Mucosa of gallbladder (tissue), 1 donor: ENCODE measurements at regions not wholly inside any gene's neighbourhood (a gene's known extent, or its start where the extent isn't known, plus 50 kb on each side); places are given as distances from the start of the nearest gene placed in this dataset.
A peak's percentile ranks its signal among the peaks of the same experiment; 100 is the strongest.
"Not testable (repeated sequence)": the region's sequence is repeated elsewhere in the genome, so short reads cannot be mapped to it uniquely, and the experiment has no call there.

Experiments
- DNase-seq: peaks from one replicate; pipeline ENCODE4 v3.0.0-alpha.2; 2020; ENCODE audit warnings: low spot score
- donor health status: DM: no; HTN: no; CAD: no.

- no peak for DNase-seq
Measured at GRCh38 chrX:130467936-130468335, 66.1 kb downstream of the RBMX2 start.

DNA sequence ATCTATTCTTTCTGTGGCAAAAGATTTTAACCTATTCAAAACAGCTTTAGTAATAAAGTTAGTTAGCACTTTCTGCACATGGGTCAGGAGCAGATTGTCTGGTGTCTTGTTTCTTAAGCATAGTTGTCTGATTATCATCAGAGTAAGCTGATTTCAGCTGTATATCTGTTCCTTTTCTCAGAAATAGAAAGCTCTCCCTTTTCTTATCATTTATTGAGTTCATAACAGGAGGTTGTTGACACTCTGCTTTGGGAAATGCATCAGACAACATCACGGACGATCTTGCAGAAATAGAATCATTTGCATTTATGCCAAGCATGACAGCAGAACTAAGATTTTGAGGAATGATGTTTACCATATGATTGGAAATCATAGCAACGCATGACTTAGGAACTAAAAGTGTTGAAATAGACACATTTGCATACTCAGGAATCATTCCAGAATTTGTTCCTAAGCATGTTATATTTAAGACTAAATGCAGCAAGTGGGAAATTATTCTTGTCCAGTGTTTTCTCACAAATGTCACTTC, 66.7 kb downstream of the RBMX2 start:
- no peak for DNase-seq

DNA sequence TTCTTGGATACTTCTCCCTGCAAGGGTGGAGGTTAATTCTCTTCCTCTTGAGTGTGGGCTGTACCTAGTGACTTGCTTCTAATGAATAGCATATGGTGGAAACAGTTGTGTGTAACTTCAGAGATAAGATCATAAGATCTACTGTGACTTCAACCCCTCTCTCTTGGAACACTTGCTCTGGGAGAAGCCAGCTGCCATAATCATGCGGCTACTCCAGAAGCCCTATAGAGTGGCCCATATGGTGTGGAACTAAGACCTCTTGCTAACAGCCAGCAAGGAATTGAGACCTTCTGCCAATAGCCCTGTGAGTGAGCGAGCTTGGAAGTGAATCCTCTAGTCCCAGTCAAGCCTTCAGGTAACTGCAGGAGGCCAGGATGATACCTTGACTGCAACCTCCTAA, 81.1 kb downstream of the RBMX2 start:
- no peak for DNase-seq

DNA sequence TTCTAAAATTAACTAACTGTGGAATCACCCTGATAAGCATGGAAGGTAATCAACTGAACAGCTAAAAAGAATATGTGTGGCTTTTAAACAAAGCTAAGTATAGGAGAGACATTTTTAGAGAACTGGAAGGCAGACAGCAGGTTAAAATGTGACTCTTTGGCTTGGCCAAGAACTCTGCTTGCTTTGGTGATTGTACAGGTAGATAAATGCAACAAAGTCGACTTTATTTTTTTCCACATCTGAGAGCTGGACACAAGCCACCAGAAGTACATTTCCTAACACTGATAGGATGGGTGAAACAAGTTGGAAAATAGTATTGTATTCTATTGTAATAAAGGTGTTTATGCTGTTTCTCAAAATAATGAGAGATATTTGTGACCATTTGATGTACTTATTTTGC, 84.1 kb downstream of the RBMX2 start:
- DNase-seq = no peak

DNA sequence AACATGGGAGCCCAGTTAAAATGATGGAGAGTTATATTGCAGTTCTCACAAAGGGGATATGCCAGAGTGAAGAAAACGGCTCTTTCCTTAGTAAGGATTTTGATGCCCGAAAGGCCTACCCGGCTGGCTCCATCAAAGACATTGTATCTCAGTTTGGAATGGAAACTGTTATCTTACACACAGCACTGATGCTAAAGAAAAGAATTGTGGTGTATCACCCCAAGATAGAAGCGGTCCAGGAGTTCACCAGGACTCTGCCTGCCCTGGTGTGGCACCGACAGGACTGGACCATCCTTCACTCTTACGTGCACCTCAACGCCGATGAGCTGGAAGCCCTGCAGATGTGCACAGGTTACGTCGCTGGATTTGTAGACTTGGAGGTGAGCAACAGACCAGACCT, 93.7 kb downstream of the RBMX2 start:
- DNase-seq = not testable (repeated sequence)

DNA sequence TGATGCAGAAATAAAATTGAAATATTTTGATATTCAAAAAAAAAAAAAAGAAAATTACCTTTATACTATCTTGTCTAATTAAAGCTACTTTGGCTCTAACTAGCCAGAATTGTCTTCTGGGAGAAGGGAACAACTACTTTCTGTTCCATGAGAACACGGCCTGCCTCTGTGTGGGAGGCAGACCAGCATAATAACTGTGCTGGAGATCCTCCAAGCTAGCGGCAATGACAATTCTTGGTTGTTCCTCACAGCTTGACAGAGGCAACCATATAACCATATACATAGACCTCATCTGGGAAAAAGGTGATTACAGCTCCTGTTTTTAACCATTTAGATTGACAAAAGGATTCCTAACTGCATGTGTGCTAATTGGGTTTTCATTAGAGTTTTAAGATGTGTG, 95.7 kb downstream of the RBMX2 start:
- no peak for DNase-seq

DNA sequence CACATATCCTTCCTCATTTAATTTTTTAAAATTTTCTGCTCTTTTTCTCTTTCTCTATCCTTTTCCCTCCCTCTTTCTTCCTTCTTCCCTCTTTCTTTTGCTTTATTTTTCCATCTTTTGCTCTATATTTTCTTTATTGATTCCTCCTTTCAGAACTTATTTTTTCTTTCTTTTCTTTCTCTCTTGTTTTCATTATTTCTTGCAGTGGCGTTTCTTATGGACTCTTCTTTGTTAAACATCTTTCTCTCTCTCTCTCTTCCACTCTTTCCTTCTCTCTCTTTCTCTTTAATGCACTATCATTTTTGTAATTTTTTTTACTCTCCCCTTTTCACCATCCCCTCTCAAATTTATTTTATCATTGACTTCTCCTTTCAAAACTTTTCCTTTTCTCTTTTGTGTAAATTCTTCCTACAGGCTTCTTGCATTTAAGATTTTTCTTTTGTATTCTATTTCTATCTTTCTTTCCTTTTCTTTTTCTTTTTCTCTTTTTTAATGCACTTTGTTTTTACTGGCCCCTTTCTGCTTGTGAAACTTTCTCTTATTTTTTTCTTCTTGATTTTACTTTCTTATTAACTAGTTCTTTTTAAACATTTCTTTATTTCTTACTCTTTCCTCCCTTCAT, 97.0 kb downstream of the RBMX2 start:
- no peak for DNase-seq

- DNase-seq = no peak
Measured at GRCh38 chrX:130502016-130502570, 100.3 kb downstream of the RBMX2 start.

GRCh38 chrX:130504019-130504418, 102.2 kb downstream of the RBMX2 start:
- no peak for DNase-seq

DNA sequence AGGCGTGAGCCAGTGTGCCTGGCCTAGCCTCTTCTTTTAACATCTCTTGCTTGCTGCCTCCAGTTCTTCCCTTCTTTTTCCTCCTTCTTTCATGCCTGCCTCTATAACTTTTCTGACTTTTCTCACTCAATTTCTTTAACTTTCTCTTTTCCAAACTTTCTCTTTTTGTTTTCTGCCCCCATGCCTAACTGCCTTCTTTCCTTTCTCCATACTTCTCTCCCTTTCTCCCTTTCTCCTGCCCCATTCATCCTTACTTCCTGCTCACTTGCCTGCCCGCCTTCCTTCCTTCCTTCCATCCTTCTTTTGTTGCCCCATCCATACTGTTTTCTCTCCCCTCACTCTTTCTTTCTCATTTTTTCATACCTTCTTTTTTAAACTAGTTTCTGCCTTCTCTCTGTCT, 105.2 kb downstream of the RBMX2 start:
- no peak for DNase-seq

- not testable (repeated sequence) for DNase-seq
Measured at GRCh38 chrX:130512534-130512933, 110.7 kb downstream of the RBMX2 start.

DNA sequence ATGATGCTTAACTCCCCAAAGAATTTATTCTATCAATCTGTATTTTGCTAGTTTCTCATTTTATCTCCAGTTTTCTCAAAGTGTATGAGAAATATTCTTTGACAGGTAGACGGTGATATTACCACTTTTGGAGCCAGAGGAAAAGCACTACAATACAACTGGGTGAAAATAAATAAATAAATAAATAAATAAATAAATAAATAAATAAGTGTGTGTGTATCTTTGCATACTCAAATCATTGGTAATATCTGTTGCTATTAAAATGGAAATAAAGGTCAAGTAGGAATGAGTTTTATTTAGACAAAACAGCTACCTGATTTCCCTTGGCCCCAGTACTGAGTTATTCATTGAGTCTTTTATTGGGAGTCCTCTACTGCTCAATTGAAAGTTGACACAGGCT, 114.3 kb downstream of the RBMX2 start:
- no peak for DNase-seq

DNA sequence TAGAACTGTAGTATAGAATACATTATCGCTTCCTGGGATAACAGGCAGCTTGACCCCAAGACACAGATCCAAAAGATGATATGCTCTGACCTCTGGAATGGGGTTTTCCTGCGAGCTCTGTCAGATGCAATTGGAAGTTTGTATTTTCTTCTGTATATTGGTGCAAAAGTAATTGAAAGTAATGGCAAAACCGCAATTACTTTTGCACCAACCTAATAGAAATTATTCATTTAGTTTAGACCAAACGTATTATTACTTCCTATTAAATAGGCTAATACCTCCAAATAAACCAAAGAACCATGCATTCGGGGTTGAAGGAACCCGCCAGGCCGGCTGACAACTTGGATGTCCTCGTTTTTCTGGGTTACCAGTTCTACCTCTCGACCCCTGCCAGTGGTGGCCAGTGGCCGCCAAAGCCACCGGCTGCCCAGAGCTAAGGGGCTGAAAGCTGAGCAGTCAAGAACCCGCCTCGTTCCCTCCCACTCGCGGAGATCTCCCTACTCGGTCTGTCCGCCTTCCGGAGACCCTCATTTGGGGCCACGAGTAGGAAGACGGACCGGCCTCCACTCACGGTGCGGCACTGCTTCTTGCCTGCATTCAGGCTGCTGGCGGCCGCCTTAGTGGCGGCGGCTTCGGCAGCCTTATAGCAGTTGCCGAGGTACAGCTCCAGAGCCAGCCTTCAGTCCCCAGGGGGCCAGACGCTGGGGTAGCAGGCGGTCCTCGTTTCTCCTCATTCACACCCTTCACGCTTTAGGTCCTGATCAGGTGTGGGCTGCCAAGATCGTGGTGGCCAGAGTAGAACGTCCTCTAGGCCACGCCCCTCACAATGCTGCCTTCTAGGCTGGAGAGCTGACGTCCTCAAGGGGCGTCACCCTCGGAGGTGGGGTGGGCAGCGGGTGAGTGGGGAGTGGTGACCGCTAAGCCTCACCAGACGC, 121.9 kb downstream of the RBMX2 start:
- no peak for DNase-seq

DNA sequence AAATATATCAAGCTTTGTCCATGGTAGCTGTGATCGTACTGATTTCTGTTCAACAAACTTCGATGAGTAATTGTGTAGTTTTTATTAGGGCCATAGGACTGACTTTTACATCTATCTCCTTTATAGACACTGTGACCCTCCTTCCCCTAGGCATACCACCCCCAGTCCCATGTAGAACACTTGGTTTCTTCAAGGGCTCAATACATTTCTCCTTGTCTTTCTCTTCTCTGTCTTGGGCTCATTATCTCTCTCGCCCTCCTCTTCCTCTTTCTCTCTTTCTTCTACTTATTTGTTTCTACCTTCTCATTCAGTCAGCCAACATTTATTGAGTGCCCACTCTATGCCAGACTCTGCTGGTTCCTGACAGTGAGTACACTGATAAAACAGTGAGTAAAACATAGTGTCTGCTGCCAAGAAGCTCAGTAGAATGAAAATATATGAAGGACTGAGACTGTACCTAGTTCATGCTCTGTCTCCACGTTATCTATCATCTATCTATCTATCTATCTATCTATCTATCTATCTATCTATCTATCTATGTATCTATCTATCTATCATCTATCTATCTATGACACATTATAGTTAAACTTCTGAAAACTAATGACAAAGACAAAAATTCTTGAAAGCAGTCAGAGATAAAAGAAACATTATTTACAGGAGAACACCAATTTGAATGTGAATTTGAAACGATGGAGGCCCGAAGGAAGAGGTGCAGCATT, 122.8 kb downstream of the RBMX2 start:
- DNase-seq = no peak

DNA sequence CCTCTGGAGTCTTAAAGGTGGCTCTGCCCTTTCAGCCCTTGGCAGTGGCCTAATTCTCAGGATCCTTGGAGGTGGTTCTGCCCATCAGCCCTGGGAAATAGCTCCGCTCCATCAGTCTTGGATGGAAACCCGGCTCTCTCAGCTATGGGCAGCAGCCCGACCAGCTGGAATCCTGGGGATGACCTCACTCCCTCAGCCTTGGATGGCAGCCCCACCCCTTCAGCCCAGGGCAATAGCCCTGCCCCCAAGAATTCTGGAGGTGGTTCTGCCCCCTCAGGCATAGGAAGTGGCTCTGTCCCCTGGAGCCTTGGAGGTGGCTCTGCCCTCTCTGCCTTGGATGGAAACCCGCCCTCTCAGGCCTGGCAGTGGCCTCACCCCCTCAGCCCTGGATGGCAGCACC, 127.7 kb downstream of the RBMX2 start:
- DNase-seq = no peak

DNA sequence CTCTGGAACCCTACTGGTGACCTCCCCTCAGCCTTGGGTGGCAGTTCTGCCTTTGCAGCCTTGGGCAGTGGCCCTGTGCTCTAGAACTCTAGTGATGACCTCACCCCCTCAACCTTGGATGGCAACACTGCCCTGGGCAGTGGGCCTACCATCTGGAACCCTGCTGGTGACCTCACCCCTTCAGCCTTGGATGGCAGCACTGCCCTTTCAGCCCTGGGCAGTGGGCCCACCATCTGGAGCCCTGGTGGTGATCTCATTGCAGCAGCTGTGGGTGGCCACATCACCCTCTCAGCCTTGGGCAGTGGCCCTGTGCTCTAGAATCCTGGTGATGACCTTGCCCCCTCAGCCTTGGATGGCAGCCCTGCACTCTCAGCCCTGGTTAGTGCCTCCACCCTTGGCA, 129.3 kb downstream of the RBMX2 start:
- DNase-seq = no peak

- DNase-seq = peak; percentile 36
Measured at GRCh38 chrX:130539721-130540321, 138.0 kb downstream of the RBMX2 start.

- no peak for DNase-seq
Measured at GRCh38 chrX:130543603-130544325, 142.0 kb downstream of the RBMX2 start.

GRCh38 chrX:130545796-130546195, 144.0 kb downstream of the RBMX2 start:
- DNase-seq = no peak

DNA sequence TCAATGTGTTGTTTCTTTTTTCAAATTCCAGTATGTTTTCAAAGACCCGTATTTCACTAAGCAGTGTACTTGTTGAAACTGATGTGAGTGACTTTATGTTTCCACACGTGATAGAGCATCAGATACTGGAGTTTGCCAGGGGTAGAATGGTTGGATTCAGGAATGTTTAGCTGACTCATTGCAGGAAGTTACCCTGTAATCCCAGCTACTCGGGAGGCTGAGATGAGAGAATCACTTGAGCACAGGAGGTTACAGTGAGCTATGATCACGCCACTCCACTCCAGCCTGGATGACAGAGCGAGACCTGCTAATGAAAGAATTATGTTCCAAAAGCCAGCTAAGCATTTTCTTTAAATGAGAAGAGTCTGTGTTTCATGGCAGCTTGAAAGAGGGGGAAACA, 147.6 kb downstream of the RBMX2 start:
- not testable (repeated sequence) for DNase-seq

- DNase-seq = no peak
Measured at GRCh38 chrX:130550351-130550750, 148.6 kb downstream of the RBMX2 start.
